K562 (cell line): ENCODE measurements at regions not wholly inside any gene's neighbourhood (a gene's known extent, or its start where the extent isn't known, plus 50 kb on each side); places are given as distances from the start of the nearest gene placed in this dataset.

Experiments
- ATAC-seq: fragments of 200-7000 bp; cut with Tn5 transposase; 3 replicates; pipeline ENCODE4 v1.9.1; 2020; ENCODE audit warnings: moderate library complexity
- BruUV-seq: library from RNA; stranded (reverse); fragments of 400-500 nt; replicated peaks from 2 replicates; lab custom pipeline; 2021; lab: Mats Ljungman, UMichigan
- CTCF ChIA-PET: fragments of 300-600 bp; formaldehyde crosslinking; extraction: SDS; loops from one replicate; lab custom pipeline; 2021; ENCODE audit warnings: low intra/inter-chr PET ratio; lab: Yijun Ruan, JAX
- POLR2A ChIA-PET: fragments of 300-600, 350-650 bp; sonication (Branson Sonifier 250); formaldehyde crosslinking; extraction: SDS; loops from one replicate; lab custom pipeline; 2021; ENCODE audit warnings: antibody characterized with exemption, inconsistent platforms; lab: Yijun Ruan, JAX
- DNase-seq, 4 experiments: peaks; one replicate each; pipeline versions ENCODE4 v3.0.0 to v3.0.0-alpha.2; 2011 to 2018; ENCODE audit warnings: low spot score in 3 of 4, mixed read lengths in 3 of 4; ENCODE audit errors: extremely low read depth in 1 of 4
- FAIRE-seq: peaks from 2 replicates; lab custom pipeline; 2011; peaks lifted over from hg19 to GRCh38; lab: Jason Lieb, UNC
- H2AFZ ChIP-seq: 2 replicates; pipeline ENCODE4 v1.6.0; 2011; ENCODE audit warnings: low read depth, low read length, control low read depth, inconsistent platforms
- H3K27ac ChIP-seq: fragments of 200-600 bp; 3 replicates; pipeline ENCODE4 v1.8.0; 2011; ENCODE audit warnings: low read depth, mild to moderate bottlenecking, control low read depth, inconsistent platforms, low read length, moderate library complexity, mixed read lengths; ENCODE audit errors: extremely low read depth
- H3K27me3 ChIP-seq, 2 experiments: fragments of 300-600 bp in 1 of 2; 2 replicates in 1 of 2; 3 replicates in 1 of 2; pipeline versions ENCODE4 v1.6.0 to v1.8.0; 2011; ENCODE audit warnings: inconsistent platforms in 2 of 2, low read length in 2 of 2, mild to moderate bottlenecking in 1 of 2, mixed read lengths in 1 of 2, moderate library complexity in 1 of 2; ENCODE audit not compliant: control insufficient read depth in 2 of 2, insufficient read depth in 2 of 2
- H3K36me3 ChIP-seq: fragments of 300-600 bp; 3 replicates; pipeline ENCODE4 v1.8.0; 2011; ENCODE audit warnings: mild to moderate bottlenecking, low read length, inconsistent platforms; ENCODE audit not compliant: control insufficient read depth, insufficient read depth
- H3K4me1 ChIP-seq, 2 experiments: fragments of 200-600 bp in 1 of 2; replicated peaks in 1 of 2; 2 replicates in 1 of 2; 3 replicates in 1 of 2; pipeline versions ENCODE4 v1.5.1 to v1.8.0; 2011; ENCODE audit warnings: inconsistent platforms in 2 of 2, low read length in 2 of 2, mild to moderate bottlenecking in 1 of 2, mixed read lengths in 1 of 2, moderate library complexity in 1 of 2; ENCODE audit not compliant: control insufficient read depth in 2 of 2, insufficient read depth in 2 of 2
- H3K4me2 ChIP-seq: 2 replicates; pipeline ENCODE4 v1.6.1; 2011; ENCODE audit warnings: low read length, control low read depth, inconsistent platforms, mixed read lengths; ENCODE audit not compliant: insufficient read depth
- H3K4me3 ChIP-seq: fragments of 200-600 bp; sonication (generic), shearing (Covaris generic); 2 replicates; pipeline ENCODE4 v1.5.1; 2016; ENCODE audit warnings: control low read depth, inconsistent platforms
- H3K79me2 ChIP-seq: fragments of 200-600 bp; 3 replicates; pipeline ENCODE4 v1.8.0; 2011; ENCODE audit warnings: low read length, inconsistent platforms; ENCODE audit not compliant: control insufficient read depth, insufficient read depth
- H3K9ac ChIP-seq, 2 experiments: 2 replicates each; pipeline versions ENCODE4 v1.6.0 to v1.6.1; 2011; ENCODE audit warnings: low read depth in 2 of 2, low read length in 2 of 2, control low read depth in 1 of 2, inconsistent platforms in 1 of 2, mild to moderate bottlenecking in 1 of 2, mixed read lengths in 1 of 2; ENCODE audit not compliant: insufficient read depth in 1 of 2
- H3K9me1 ChIP-seq: one replicate; pipeline ENCODE4 v1.6.0; 2011; ENCODE audit warnings: inconsistent platforms, mild to moderate bottlenecking, low read length, moderate library complexity; ENCODE audit not compliant: control insufficient read depth, insufficient read depth
- H3K9me3 ChIP-seq: replicated peaks from 2 replicates; pipeline ENCODE4 v1.5.1; 2011; ENCODE audit warnings: low read depth, low read length, inconsistent platforms; ENCODE audit not compliant: control insufficient read depth, insufficient read depth
- H4K20me1 ChIP-seq: replicated peaks from 2 replicates; pipeline ENCODE4 v1.6.1; 2011; ENCODE audit warnings: low read length, inconsistent platforms, mixed read lengths; ENCODE audit not compliant: control insufficient read depth, insufficient read depth
- CXXC5 ChIP-seq: fragments of 250-450 bp; sonication (Bioruptor Pico); IDR thresholded peaks from 2 replicates; pipeline ENCODE4 v1.8.0; 2022; ENCODE audit warnings: inconsistent platforms, mild to moderate bottlenecking, moderate library complexity
- DDX20 ChIP-seq: fragments of 450-650 bp; IDR thresholded peaks from 2 replicates; pipeline ENCODE4 v1.6.1; 2016; ENCODE audit warnings: missing genetic modification characterization, low read depth, mild to moderate bottlenecking, missing compliant biosample characterization, moderate library complexity
- HDAC6 ChIP-seq: IDR thresholded peaks from 2 replicates; pipeline ENCODE4 v1.6.1; 2012; ENCODE audit warnings: low read depth, mild to moderate bottlenecking, control low read depth, inconsistent platforms, low read length, moderate library complexity
- MAFK ChIP-seq: IDR thresholded peaks from 2 replicates; pipeline ENCODE4 v1.6.1; 2011; ENCODE audit warnings: low read length, improper control_type of control experiment
- PML ChIP-seq: IDR thresholded peaks from 2 replicates; pipeline ENCODE4 v1.6.1; 2012; ENCODE audit warnings: low read length, inconsistent platforms
- SPI1 ChIP-seq: IDR thresholded peaks from 2 replicates; pipeline ENCODE4 v1.6.1; 2011; ENCODE audit warnings: low read depth, low read length, control low read depth, borderline replicate concordance
- TEAD1 ChIP-seq, 2 experiments: fragments of 450-650 bp in 1 of 2; sonication (generic) in 1 of 2; formaldehyde crosslinking; IDR thresholded peaks; 2 replicates each; pipeline versions ENCODE4 v1.4.0 to v1.8.0; 2020 to 2022; ENCODE audit warnings: mild to moderate bottlenecking in 2 of 2, missing genetic modification reagents in 1 of 2
- ZNF699 ChIP-seq: fragments of 250-450 bp; sonication (Bioruptor Pico); IDR thresholded peaks from 2 replicates; pipeline ENCODE4 v1.8.0; 2021; ENCODE audit warnings: mild to moderate bottlenecking, moderate library complexity; ENCODE audit not compliant: insufficient replicate concordance
- WGBS: fragments of 100-300 bp; shearing (Covaris generic); methylation state at CpG from one replicate; pipeline ENCODE4 v1.1.6; 2016; ENCODE audit warnings: low coverage, mixed read lengths; ENCODE audit not compliant: insufficient coverage; ENCODE audit errors: missing lambda C conversion rate; 5-methylcytosine and 5-hydroxymethylcytosine counted together
- in situ Hi-C: fragments of 300-500 bp; cut with MboI; formaldehyde crosslinking; loops from 4 replicates; pipeline ENCODE4 v1.15.0; 2018; ENCODE audit warnings: inconsistent platforms, mixed read lengths
- intact Hi-C: fragments of 100-400 bp; cut with micrococcal nuclease; formaldehyde crosslinking; loops from 2 replicates; pipeline ENCODE4 v1.14.2; 2022
- TF ChIP-seq, protein P1 (sequence below): fragments of 450-650 bp; IDR thresholded peaks from 2 replicates; pipeline ENCODE4 v1.7.1; 2018; ENCODE audit warnings: mild to moderate bottlenecking, low read depth; ENCODE audit not compliant: partially characterized antibody
- TF ChIP-seq, protein P2 (sequence below), 2 experiments: fragments of 150-350 bp in 1 of 2; IDR thresholded peaks; 2 replicates each; pipeline ENCODE4 v1.6.1; 2012 to 2016; ENCODE audit warnings: low read depth in 2 of 2, low read length in 2 of 2, mild to moderate bottlenecking in 1 of 2, moderate library complexity in 1 of 2
- TF ChIP-seq, protein P3 (sequence below): fragments of 450-650 bp; formaldehyde crosslinking; IDR thresholded peaks from 2 replicates; pipeline ENCODE4 v1.4.0; 2022; ENCODE audit warnings: missing genetic modification characterization
- TF ChIP-seq, protein P4 (sequence below): sonication (generic); formaldehyde crosslinking; IDR thresholded peaks from 2 replicates; pipeline ENCODE4 v1.8.1; 2022; ENCODE audit warnings: missing genetic modification reagents

DNA sequence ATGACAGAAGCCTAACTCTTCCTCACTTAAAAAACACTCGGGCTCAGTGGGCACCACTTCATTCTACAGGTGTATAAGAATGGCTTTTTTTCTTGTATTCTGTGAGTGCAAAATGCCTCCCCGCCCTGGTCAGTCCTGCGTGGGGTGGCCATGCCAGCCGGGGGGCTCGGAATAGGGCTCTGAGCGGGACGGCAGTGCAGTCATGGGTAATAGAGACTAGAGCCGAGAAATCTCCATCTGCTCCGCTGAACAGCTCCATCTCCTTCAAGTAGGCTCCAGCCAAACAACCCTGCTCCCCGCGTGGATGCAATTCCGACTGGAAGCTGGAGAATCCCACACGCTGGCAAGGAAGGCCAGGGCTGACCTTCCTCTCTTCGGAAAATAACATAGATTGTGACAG lies 317.0 kb upstream of the IRX4 start:
- CTCF ChIA-PET, result no interaction called here
- in situ Hi-C loops, result no loop called here

More for the DNA sequence above, 317.0 kb upstream of the IRX4 start:
- H3K9ac ChIP-seq, result no peak overlapping the region
- whole genome bisulfite sequencing, result under 1% methylated on average over 14 of the region's 14 CpGs
- TF ChIP-seq, protein P1, sequence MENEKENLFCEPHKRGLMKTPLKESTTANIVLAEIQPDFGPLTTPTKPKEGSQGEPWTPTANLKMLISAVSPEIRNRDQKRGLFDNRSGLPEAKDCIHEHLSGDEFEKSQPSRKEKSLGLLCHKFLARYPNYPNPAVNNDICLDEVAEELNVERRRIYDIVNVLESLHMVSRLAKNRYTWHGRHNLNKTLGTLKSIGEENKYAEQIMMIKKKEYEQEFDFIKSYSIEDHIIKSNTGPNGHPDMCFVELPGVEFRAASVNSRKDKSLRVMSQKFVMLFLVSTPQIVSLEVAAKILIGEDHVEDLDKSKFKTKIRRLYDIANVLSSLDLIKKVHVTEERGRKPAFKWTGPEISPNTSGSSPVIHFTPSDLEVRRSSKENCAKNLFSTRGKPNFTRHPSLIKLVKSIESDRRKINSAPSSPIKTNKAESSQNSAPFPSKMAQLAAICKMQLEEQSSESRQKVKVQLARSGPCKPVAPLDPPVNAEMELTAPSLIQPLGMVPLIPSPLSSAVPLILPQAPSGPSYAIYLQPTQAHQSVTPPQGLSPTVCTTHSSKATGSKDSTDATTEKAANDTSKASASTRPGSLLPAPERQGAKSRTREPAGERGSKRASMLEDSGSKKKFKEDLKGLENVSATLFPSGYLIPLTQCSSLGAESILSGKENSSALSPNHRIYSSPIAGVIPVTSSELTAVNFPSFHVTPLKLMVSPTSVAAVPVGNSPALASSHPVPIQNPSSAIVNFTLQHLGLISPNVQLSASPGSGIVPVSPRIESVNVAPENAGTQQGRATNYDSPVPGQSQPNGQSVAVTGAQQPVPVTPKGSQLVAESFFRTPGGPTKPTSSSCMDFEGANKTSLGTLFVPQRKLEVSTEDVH, result no peak
- TF ChIP-seq, protein P2, sequence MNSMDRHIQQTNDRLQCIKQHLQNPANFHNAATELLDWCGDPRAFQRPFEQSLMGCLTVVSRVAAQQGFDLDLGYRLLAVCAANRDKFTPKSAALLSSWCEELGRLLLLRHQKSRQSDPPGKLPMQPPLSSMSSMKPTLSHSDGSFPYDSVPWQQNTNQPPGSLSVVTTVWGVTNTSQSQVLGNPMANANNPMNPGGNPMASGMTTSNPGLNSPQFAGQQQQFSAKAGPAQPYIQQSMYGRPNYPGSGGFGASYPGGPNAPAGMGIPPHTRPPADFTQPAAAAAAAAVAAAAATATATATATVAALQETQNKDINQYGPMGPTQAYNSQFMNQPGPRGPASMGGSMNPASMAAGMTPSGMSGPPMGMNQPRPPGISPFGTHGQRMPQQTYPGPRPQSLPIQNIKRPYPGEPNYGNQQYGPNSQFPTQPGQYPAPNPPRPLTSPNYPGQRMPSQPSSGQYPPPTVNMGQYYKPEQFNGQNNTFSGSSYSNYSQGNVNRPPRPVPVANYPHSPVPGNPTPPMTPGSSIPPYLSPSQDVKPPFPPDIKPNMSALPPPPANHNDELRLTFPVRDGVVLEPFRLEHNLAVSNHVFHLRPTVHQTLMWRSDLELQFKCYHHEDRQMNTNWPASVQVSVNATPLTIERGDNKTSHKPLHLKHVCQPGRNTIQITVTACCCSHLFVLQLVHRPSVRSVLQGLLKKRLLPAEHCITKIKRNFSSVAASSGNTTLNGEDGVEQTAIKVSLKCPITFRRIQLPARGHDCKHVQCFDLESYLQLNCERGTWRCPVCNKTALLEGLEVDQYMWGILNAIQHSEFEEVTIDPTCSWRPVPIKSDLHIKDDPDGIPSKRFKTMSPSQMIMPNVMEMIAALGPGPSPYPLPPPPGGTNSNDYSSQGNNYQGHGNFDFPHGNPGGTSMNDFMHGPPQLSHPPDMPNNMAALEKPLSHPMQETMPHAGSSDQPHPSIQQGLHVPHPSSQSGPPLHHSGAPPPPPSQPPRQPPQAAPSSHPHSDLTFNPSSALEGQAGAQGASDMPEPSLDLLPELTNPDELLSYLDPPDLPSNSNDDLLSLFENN (IDR thresholded peaks at IDR 0.05; ENCODE audit: low read depth in 2 of 2, low read length in 2 of 2), result no peak
- TF ChIP-seq ZNF699 (CRISPR knock-in tag), result no peak
- no peak for TF ChIP-seq DDX20
- no peak for TF ChIP-seq HDAC6
- TF ChIP-seq MAFK, result no peak
- TF ChIP-seq SPI1, result no peak
- TF ChIP-seq CXXC5 (CRISPR knock-in tag), result no peak
- TF ChIP-seq PML, result no peak
- no peak for TF ChIP-seq TEAD1 (CRISPR knock-in tag; IDR thresholded peaks at IDR 0.05)
- TF ChIP-seq, protein P3, sequence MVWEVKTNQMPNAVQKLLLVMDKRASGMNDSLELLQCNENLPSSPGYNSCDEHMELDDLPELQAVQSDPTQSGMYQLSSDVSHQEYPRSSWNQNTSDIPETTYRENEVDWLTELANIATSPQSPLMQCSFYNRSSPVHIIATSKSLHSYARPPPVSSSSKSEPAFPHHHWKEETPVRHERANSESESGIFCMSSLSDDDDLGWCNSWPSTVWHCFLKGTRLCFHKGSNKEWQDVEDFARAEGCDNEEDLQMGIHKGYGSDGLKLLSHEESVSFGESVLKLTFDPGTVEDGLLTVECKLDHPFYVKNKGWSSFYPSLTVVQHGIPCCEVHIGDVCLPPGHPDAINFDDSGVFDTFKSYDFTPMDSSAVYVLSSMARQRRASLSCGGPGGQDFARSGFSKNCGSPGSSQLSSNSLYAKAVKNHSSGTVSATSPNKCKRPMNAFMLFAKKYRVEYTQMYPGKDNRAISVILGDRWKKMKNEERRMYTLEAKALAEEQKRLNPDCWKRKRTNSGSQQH (CRISPR knock-in tag), result no peak
- TF ChIP-seq, protein P4, sequence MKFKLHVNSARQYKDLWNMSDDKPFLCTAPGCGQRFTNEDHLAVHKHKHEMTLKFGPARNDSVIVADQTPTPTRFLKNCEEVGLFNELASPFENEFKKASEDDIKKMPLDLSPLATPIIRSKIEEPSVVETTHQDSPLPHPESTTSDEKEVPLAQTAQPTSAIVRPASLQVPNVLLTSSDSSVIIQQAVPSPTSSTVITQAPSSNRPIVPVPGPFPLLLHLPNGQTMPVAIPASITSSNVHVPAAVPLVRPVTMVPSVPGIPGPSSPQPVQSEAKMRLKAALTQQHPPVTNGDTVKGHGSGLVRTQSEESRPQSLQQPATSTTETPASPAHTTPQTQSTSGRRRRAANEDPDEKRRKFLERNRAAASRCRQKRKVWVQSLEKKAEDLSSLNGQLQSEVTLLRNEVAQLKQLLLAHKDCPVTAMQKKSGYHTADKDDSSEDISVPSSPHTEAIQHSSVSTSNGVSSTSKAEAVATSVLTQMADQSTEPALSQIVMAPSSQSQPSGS (CRISPR knock-in tag), result no peak
- H2AFZ ChIP-seq, result no peak overlapping the region
- no peaks in the 10 kb centered on the region for H3K79me2 ChIP-seq
- no peak overlapping the region for H3K27ac ChIP-seq
- no peak for DNase-seq
- intact Hi-C loops, result no loop called here
- no peak for FAIRE-seq
- H3K4me2 ChIP-seq, result no peak overlapping the region
- POLR2A ChIA-PET, result no interaction called here
- H3K4me3 ChIP-seq, result no peak overlapping the region
- H3K27me3 ChIP-seq, result peaks cover 20 to 38% of the 10 kb centered on the region in 2 experiments
- peaks cover 11% of the 10 kb centered on the region for H4K20me1 ChIP-seq
- H3K9me3 ChIP-seq, result no peaks in the 10 kb centered on the region
- H3K9me1 ChIP-seq, result no peaks in the 10 kb centered on the region
- ATAC-seq, result no peak
- no TSS peak for BruUV-seq
- H3K36me3 ChIP-seq, result no peaks in the 10 kb centered on the region
- H3K4me1 ChIP-seq, result no peaks in the 10 kb centered on the region
